ENCODE measurements at regions not wholly inside any gene's neighbourhood (a gene's known extent, or its start where the extent isn't known, plus 50 kb on each side); places are given as distances from the start of the nearest gene placed in this dataset.

DNA sequence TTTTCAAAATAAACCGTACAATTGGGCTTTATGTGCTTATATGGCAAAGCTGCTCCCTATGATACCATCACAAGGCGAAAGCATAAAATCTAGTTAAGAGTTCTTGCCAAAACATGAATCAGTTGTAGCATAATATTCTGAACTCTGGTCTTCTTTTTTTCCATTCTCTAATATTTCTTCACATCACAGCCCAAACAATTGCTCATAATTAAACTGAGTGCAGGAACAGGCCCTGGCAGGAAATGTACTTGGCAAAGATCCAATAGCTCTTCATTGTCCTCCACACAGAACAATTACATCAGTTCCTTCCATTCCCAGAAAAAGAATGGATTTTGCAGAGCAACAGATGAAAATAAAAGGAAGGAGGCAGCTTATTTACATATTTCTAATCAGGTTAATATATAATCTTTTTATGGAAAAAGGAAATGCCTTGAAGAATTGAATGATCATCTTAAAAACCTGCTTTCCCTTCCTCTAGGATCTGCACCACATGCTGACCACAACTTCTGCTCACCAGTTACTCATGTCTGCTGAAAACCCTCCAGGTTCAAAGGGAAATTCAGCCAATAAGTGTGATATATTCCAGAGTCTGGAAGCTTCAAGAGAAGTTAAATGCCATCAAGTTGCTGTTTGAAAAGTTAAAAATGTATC, 123.3 kb upstream of the COL21A1 start:
- Mint-ChIP-seq H3K36me3 (ENCODE audit: insufficient read depth, unreplicated experiment) (no peaks in the 10 kb centered on the region), H3K27me3 (ENCODE audit: unreplicated experiment) (no peaks in the 10 kb centered on the region), H3K27ac (ENCODE audit: unreplicated experiment) (peak overlapping the region; percentile 85), H3K9me3 (ENCODE audit: low read depth, unreplicated experiment) (no peaks in the 10 kb centered on the region), H3K4me3 (ENCODE audit: low read depth, unreplicated experiment) (peak overlapping the region; percentile 55), H3K4me1 (ENCODE audit: low read depth, unreplicated experiment) (peaks cover 18% of the 10 kb centered on the region)
- CTCF ChIA-PET: interaction anchor here (0.9 to 1.6 kb wide), 10 partner anchors 29 to 225 kb away, joined by 3 to 17 read pairs (median 5); no protein-coding TSS in a partner anchor
- intact Hi-C loops (cut with micrococcal nuclease; ENCODE audit: unreplicated experiment): loop anchor here (1.0 kb wide), 1 partner anchor 48 kb away; no protein-coding TSS in a partner anchor
- BruUV-seq (replicated peaks): no TSS peak
- TF ChIP-seq, protein P1, sequence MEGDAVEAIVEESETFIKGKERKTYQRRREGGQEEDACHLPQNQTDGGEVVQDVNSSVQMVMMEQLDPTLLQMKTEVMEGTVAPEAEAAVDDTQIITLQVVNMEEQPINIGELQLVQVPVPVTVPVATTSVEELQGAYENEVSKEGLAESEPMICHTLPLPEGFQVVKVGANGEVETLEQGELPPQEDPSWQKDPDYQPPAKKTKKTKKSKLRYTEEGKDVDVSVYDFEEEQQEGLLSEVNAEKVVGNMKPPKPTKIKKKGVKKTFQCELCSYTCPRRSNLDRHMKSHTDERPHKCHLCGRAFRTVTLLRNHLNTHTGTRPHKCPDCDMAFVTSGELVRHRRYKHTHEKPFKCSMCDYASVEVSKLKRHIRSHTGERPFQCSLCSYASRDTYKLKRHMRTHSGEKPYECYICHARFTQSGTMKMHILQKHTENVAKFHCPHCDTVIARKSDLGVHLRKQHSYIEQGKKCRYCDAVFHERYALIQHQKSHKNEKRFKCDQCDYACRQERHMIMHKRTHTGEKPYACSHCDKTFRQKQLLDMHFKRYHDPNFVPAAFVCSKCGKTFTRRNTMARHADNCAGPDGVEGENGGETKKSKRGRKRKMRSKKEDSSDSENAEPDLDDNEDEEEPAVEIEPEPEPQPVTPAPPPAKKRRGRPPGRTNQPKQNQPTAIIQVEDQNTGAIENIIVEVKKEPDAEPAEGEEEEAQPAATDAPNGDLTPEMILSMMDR (IDR thresholded peaks at IDR 0.05; ENCODE audit: unreplicated experiment): no peak
- no peak for DNase-seq

DNA sequence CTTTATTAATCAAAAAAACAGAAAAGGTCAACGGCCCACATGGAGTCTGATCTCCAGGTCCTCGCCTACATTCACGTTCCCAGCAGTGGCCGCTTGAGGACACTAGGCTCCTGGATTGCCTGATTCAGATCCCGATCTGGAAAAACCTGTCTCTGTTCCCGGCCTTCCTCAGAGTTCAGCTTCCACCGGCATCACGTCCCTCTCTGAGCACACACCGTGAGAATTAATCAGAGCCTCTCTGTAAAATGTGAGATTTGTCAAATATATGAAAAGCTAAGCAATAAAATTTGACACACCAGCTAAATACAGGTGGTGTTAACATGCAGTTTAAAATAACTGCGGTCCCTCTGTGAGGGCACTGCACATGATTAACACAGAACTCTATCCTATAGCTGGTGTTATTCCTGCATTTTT, 122.8 kb upstream of the COL21A1 start:
- H3K27ac Mint-ChIP-seq (ENCODE audit: unreplicated experiment): peak overlapping the region; percentile 85
- peak; percentile 74 for DNase-seq
- no peaks in the 10 kb centered on the region for H3K36me3 Mint-ChIP-seq (ENCODE audit: insufficient read depth, unreplicated experiment)
- peak overlapping the region; percentile 55 for H3K4me3 Mint-ChIP-seq (ENCODE audit: low read depth, unreplicated experiment)
- BruUV-seq (replicated peaks): no TSS peak
- intact Hi-C loops (cut with micrococcal nuclease; ENCODE audit: unreplicated experiment): loop anchor here (1.0 kb wide), 1 partner anchor 48 kb away; no protein-coding TSS in a partner anchor
- TF ChIP-seq, protein P1 (IDR thresholded peaks at IDR 0.05; ENCODE audit: unreplicated experiment): peak; percentile 63
- H3K9me3 Mint-ChIP-seq (ENCODE audit: low read depth, unreplicated experiment): no peaks in the 10 kb centered on the region
- no peaks in the 10 kb centered on the region for H3K27me3 Mint-ChIP-seq (ENCODE audit: unreplicated experiment)
- peaks cover 22% of the 10 kb centered on the region for H3K4me1 Mint-ChIP-seq (ENCODE audit: low read depth, unreplicated experiment)
- CTCF ChIA-PET: interaction anchor here (0.9 to 1.6 kb wide), 9 partner anchors 30 to 225 kb away, joined by 3 to 17 read pairs (median 4); no protein-coding TSS in a partner anchor

DNA sequence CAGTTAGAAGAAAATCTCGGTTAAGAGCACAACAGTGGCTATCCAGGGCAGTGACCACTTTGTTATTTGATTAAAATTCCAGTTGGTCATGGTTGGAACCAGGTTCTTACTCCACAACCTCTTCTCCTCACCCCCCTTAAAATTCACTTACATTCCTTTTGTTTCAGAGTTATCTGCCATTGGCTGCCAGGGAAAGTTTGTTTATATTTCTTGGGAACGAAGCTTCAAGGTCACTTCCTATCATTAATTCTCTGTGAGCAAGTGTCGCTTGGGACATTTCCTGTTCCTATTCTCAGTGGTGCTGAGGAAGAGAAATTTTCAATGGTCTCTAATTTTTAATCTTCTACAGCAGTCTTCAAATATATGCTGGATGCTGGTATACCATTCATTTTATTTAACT, 121.1 kb upstream of the COL21A1 start:
- Mint-ChIP-seq H3K27me3 (ENCODE audit: unreplicated experiment) (no peaks in the 10 kb centered on the region), H3K36me3 (ENCODE audit: insufficient read depth, unreplicated experiment) (no peaks in the 10 kb centered on the region), H3K27ac (ENCODE audit: unreplicated experiment) (no peak overlapping the region), H3K4me3 (ENCODE audit: low read depth, unreplicated experiment) (no peak overlapping the region), H3K4me1 (ENCODE audit: low read depth, unreplicated experiment) (peaks cover 26% of the 10 kb centered on the region), H3K9me3 (ENCODE audit: low read depth, unreplicated experiment) (no peaks in the 10 kb centered on the region)
- BruUV-seq (replicated peaks): no TSS peak
- TF ChIP-seq, protein P1 (IDR thresholded peaks at IDR 0.05; ENCODE audit: unreplicated experiment): no peak
- DNase-seq: no peak
- intact Hi-C loops (cut with micrococcal nuclease; ENCODE audit: unreplicated experiment): no loop called here
- CTCF ChIA-PET: no interaction called here

DNA sequence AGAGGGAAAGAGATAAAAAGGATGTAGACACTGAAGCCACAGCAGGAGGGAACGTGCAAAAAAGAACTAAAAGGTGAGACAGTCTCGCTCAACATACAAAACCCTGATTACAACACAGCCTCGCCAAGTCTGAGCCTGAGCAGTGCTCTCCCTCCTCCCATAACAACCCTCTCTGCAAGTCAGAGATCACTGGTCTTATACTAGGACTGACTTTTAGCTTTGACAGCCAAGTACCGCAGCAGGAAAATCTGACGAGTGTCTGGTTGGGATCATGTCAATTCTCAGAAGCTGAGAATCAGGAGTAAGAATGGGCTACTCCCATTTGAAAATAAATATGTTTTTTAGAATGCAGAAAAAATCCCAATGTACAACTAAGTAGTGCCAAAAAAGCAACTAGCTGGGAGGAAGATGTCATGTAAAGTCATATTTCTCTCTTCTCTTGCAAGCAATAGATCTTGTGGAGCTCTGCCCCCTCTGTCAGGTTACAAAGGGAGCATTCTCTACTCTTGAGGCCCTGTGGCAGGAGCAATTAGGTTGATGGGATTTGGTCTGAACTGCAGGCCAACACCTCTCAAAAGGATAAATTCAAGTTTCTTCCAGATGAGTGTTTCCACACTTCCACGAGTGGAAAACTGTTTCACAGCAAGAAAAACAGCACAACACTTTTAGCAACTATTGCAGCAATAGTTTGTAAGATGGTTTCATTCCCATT, 118.9 kb upstream of the COL21A1 start:
- CTCF ChIA-PET: no interaction called here
- Mint-ChIP-seq H3K4me3 (ENCODE audit: low read depth, unreplicated experiment) (no peak overlapping the region), H3K36me3 (ENCODE audit: insufficient read depth, unreplicated experiment) (no peaks in the 10 kb centered on the region), H3K27me3 (ENCODE audit: unreplicated experiment) (no peaks in the 10 kb centered on the region), H3K9me3 (ENCODE audit: low read depth, unreplicated experiment) (no peaks in the 10 kb centered on the region), H3K4me1 (ENCODE audit: low read depth, unreplicated experiment) (peaks cover 24% of the 10 kb centered on the region), H3K27ac (ENCODE audit: unreplicated experiment) (no peak overlapping the region)
- TF ChIP-seq, protein P1 (IDR thresholded peaks at IDR 0.05; ENCODE audit: unreplicated experiment): no peak
- no TSS peak for BruUV-seq (replicated peaks)
- no peak for DNase-seq
- intact Hi-C loops (cut with micrococcal nuclease; ENCODE audit: unreplicated experiment): no loop called here

Measured in Calu3 (cell line).